GM12878 (cell line): ENCODE measurements at regions not wholly inside any gene's neighbourhood (a gene's known extent, or its start where the extent isn't known, plus 50 kb on each side); places are given as distances from the start of the nearest gene placed in this dataset.

Experiments
- ATAC-seq: fragments of 200-7000 bp; cut with Tn5 transposase; 3 replicates; pipeline ENCODE4 v1.9.1; 2020; ENCODE audit warnings: mild to moderate bottlenecking, moderate library complexity
- BruUV-seq: library from RNA; stranded (reverse); fragments of 400-500 nt; replicated peaks from 2 replicates; lab custom pipeline; 2021; lab: Mats Ljungman, UMichigan
- CTCF ChIA-PET: fragments of 300-600 bp; sonication (Branson Sonifier 250); formaldehyde crosslinking; extraction: SDS; loops from one replicate; lab custom pipeline; 2021; ENCODE audit warnings: inconsistent platforms; lab: Yijun Ruan, JAX
- POLR2A ChIA-PET: fragments of 350-600 bp; formaldehyde crosslinking; extraction: SDS; loops from one replicate; lab custom pipeline; 2021; ENCODE audit warnings: inconsistent platforms; lab: Charles Lee
- RAD21 ChIA-PET: fragments of 300-600 bp; sonication (Branson Sonifier 250); formaldehyde crosslinking; loops from one replicate; lab custom pipeline; 2023; ENCODE audit warnings: antibody characterized with exemption; ENCODE audit not compliant: unreplicated experiment; lab: Charles Lee
- SMC1A ChIA-PET: fragments of 300-600 bp; sonication (Branson Sonifier 250); formaldehyde crosslinking; loops from one replicate; lab custom pipeline; 2023; ENCODE audit not compliant: unreplicated experiment, uncharacterized antibody; lab: Charles Lee
- DNase-seq: peaks from one replicate; pipeline ENCODE4 v3.0.0-alpha.2; 2011; ENCODE audit warnings: low read depth, low spot score
- FAIRE-seq: peaks from 3 replicates; lab custom pipeline; 2011; peaks lifted over from hg19 to GRCh38; lab: Jason Lieb, UNC
- H2AFZ ChIP-seq: 2 replicates; pipeline ENCODE4 v1.6.0; 2011; ENCODE audit warnings: low read depth, low read length, control low read depth; ENCODE audit not compliant: control insufficient read depth
- H3K27ac ChIP-seq: 2 replicates; pipeline ENCODE4 v1.5.1; 2011; ENCODE audit warnings: control low read depth; ENCODE audit not compliant: control insufficient read depth, insufficient read depth
- H3K27me3 ChIP-seq, 2 experiments: replicated peaks in 1 of 2; 2 replicates each; pipeline versions ENCODE4 v1.6.0 to v1.6.1; 2011; ENCODE audit warnings: low read length in 1 of 2; ENCODE audit not compliant: control insufficient read depth in 2 of 2, insufficient read depth in 2 of 2
- H3K36me3 ChIP-seq, 2 experiments: 2 replicates each; pipeline ENCODE4 v1.5.1; 2011; ENCODE audit warnings: low read length in 1 of 2; ENCODE audit not compliant: control insufficient read depth in 2 of 2, insufficient read depth in 2 of 2
- H3K4me1 ChIP-seq: 2 replicates; pipeline ENCODE4 v1.6.1; 2011; ENCODE audit warnings: mild to moderate bottlenecking, low read length, moderate library complexity, mixed read lengths; ENCODE audit not compliant: control insufficient read depth, insufficient read depth
- H3K4me2 ChIP-seq: 2 replicates; pipeline ENCODE4 v1.6.0; 2011; ENCODE audit warnings: control low read depth; ENCODE audit not compliant: control insufficient read depth, insufficient read depth
- H3K4me3 ChIP-seq: fragments of 200-600 bp; sonication (generic); 2 replicates; pipeline ENCODE4 v1.5.1; 2016
- H3K79me2 ChIP-seq: 2 replicates; pipeline ENCODE4 v1.6.0; 2011; ENCODE audit warnings: low read length; ENCODE audit not compliant: control insufficient read depth, insufficient read depth
- H3K9ac ChIP-seq: 2 replicates; pipeline ENCODE4 v1.8.0; 2011; ENCODE audit warnings: low read length, control low read depth, mixed read lengths; ENCODE audit not compliant: control insufficient read depth, insufficient read depth
- H3K9me3 ChIP-seq: replicated peaks from 3 replicates; pipeline ENCODE4 v1.5.1; 2011; ENCODE audit warnings: mild to moderate bottlenecking, low read length; ENCODE audit not compliant: control insufficient read depth, insufficient read depth
- H4K20me1 ChIP-seq: 2 replicates; pipeline ENCODE4 v1.6.0; 2011; ENCODE audit not compliant: control insufficient read depth, insufficient read depth
- CBFB ChIP-seq: IDR thresholded peaks from 2 replicates; pipeline ENCODE4 v1.6.1; 2016; ENCODE audit warnings: antibody characterized with exemption, low read depth
- CHD1 ChIP-seq: IDR thresholded peaks from 2 replicates; pipeline ENCODE4 v1.6.1; 2012; ENCODE audit warnings: low read depth, low read length, improper control_type of control experiment
- EP300 ChIP-seq, 2 experiments: fragments of 150-350 bp in 1 of 2; IDR thresholded peaks; 2 replicates each; pipeline ENCODE4 v1.6.1; 2011 to 2012; ENCODE audit warnings: low read depth in 2 of 2, low read length in 2 of 2, borderline replicate concordance in 1 of 2, improper control_type of control experiment in 1 of 2, inconsistent platforms in 1 of 2; ENCODE audit not compliant: control insufficient read depth in 1 of 2
- ESRRA ChIP-seq: IDR thresholded peaks from 2 replicates; pipeline ENCODE4 v1.6.1; 2012; ENCODE audit warnings: mild to moderate bottlenecking, low read length, improper control_type of control experiment
- HDAC2 ChIP-seq: fragments of 200-600 bp; sonication (generic); IDR thresholded peaks from 2 replicates; pipeline ENCODE4 v1.6.1; 2017
- HDGF ChIP-seq: fragments of 450-650 bp; IDR thresholded peaks from 2 replicates; pipeline ENCODE4 v1.6.1; 2016; ENCODE audit warnings: antibody characterized with exemption
- MYC ChIP-seq: IDR thresholded peaks from 2 replicates; pipeline ENCODE4 v1.6.1; 2011; ENCODE audit warnings: mild to moderate bottlenecking, low read length, moderate library complexity, inconsistent platforms; ENCODE audit not compliant: insufficient read depth, insufficient replicate concordance, insufficient read length, severe bottlenecking
- RCOR1 ChIP-seq: conservative IDR thresholded peaks from 2 replicates; pipeline ENCODE4 v1.6.1; 2012; ENCODE audit warnings: low read depth, low read length, improper control_type of control experiment
- SMAD5 ChIP-seq: IDR thresholded peaks from 2 replicates; pipeline ENCODE4 v1.6.1; 2016; ENCODE audit warnings: antibody characterized with exemption, low read depth
- SPI1 ChIP-seq: IDR thresholded peaks from 2 replicates; pipeline ENCODE4 v1.6.1; 2011; ENCODE audit warnings: low read depth, mild to moderate bottlenecking, low read length, moderate library complexity, borderline replicate concordance; ENCODE audit not compliant: insufficient read depth
- STAT3 ChIP-seq: IDR thresholded peaks from 2 replicates; pipeline ENCODE4 v1.6.1; 2011; ENCODE audit warnings: low read depth, low read length, improper control_type of control experiment
- TCF12 ChIP-seq: IDR thresholded peaks from 2 replicates; pipeline ENCODE4 v1.6.1; 2011; ENCODE audit warnings: low read depth, mild to moderate bottlenecking, low read length
- ZNF207 ChIP-seq: fragments of 450-650 bp; IDR thresholded peaks from 2 replicates; pipeline ENCODE4 v1.6.1; 2014; ENCODE audit warnings: antibody characterized with exemption, mild to moderate bottlenecking, borderline replicate concordance
- ZNF274 ChIP-seq: IDR thresholded peaks from one replicate; pipeline ENCODE4 v1.8.0; 2011; ENCODE audit not compliant: insufficient read length, insufficient read depth
- WGBS: methylation state at CpG from one replicate; pipeline ENCODE4 v1.1.6; 2016; ENCODE audit warnings: low lambda C conversion rate; ENCODE audit not compliant: insufficient replicate concordance, insufficient coverage; ENCODE audit errors: missing lambda C conversion rate; 5-methylcytosine and 5-hydroxymethylcytosine counted together
- in situ Hi-C: fragments of 300-500 bp; cut with MboI; formaldehyde crosslinking; loops from 9 replicates; pipeline ENCODE4 v1.14.3; 2018; ENCODE audit warnings: mixed read lengths
- intact Hi-C: fragments of 100-400 bp; cut with micrococcal nuclease; formaldehyde crosslinking; loops from one replicate; pipeline ENCODE4 v1.14.2; 2022; ENCODE audit not compliant: unreplicated experiment
- TF ChIP-seq, protein P1 (sequence below): fragments of 450-650 bp; formaldehyde crosslinking; IDR thresholded peaks from 2 replicates; pipeline ENCODE4 v1.4.0; 2020; ENCODE audit warnings: mild to moderate bottlenecking, moderate library complexity

DNA sequence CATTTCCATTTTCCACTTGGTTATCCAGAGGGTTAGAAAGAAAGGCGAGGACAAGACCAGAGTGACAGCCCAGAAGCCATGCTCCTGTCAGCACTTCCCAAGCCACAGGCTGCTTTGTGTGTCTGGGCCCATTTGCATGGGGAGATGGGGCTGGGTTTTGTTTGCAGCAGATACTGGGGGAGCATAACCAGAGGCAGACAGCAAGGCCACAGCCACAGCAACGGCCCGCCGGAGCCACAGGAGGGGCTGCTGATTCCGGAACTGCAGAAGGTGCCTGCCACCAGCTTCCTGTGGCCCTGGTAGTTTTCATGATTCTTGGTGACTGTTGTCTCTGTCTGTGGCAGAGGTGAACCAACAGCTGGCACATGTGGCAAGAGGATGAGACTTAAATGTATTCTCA, 106.6 kb downstream of the DLL1 start:
- BruUV-seq = no TSS peak
- no peak for TF ChIP-seq MYC
- no peak for TF ChIP-seq CHD1
- TF ChIP-seq SPI1 = no peak
- TF ChIP-seq HDGF = no peak
- no peak for TF ChIP-seq ESRRA
- no peak for TF ChIP-seq CBFB
- no peak for TF ChIP-seq TCF12
- no peak for TF ChIP-seq EP300 (IDR thresholded peaks at IDR 0.05; ENCODE audit: borderline replicate concordance in 1 of 2, control insufficient read depth in 1 of 2, low read depth in 2 of 2, low read length in 2 of 2)
- TF ChIP-seq RCOR1 = no peak
- no peak for TF ChIP-seq SMAD5
- TF ChIP-seq HDAC2 = no peak
- no peak for TF ChIP-seq ZNF274
- no peak for TF ChIP-seq STAT3
- TF ChIP-seq, protein P1, sequence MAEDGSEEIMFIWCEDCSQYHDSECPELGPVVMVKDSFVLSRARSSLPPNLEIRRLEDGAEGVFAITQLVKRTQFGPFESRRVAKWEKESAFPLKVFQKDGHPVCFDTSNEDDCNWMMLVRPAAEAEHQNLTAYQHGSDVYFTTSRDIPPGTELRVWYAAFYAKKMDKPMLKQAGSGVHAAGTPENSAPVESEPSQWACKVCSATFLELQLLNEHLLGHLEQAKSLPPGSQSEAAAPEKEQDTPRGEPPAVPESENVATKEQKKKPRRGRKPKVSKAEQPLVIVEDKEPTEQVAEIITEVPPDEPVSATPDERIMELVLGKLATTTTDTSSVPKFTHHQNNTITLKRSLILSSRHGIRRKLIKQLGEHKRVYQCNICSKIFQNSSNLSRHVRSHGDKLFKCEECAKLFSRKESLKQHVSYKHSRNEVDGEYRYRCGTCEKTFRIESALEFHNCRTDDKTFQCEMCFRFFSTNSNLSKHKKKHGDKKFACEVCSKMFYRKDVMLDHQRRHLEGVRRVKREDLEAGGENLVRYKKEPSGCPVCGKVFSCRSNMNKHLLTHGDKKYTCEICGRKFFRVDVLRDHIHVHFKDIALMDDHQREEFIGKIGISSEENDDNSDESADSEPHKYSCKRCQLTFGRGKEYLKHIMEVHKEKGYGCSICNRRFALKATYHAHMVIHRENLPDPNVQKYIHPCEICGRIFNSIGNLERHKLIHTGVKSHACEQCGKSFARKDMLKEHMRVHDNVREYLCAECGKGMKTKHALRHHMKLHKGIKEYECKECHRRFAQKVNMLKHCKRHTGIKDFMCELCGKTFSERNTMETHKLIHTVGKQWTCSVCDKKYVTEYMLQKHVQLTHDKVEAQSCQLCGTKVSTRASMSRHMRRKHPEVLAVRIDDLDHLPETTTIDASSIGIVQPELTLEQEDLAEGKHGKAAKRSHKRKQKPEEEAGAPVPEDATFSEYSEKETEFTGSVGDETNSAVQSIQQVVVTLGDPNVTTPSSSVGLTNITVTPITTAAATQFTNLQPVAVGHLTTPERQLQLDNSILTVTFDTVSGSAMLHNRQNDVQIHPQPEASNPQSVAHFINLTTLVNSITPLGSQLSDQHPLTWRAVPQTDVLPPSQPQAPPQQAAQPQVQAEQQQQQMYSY = no peak
- TF ChIP-seq ZNF207 = no peak
- ChIA-PET CTCF (no interaction called here), POLR2A (no interaction called here), RAD21 (no interaction called here), SMC1A (no interaction called here)
- in situ Hi-C loops = no loop called here
- no peak overlapping the region for H3K27ac ChIP-seq
- ATAC-seq (no peak), DNase-seq (no peak), FAIRE-seq (no peak)
- no peak overlapping the region for H3K4me2 ChIP-seq
- H3K27me3 ChIP-seq = no peaks in the 10 kb centered on the region
- H2AFZ ChIP-seq = no peak overlapping the region
- H3K79me2 ChIP-seq = no peaks in the 10 kb centered on the region
- no peaks in the 10 kb centered on the region for H3K4me1 ChIP-seq
- H3K9me3 ChIP-seq = no peaks in the 10 kb centered on the region; the same call in 2 of the 3 replicates
- no peak overlapping the region for H3K4me3 ChIP-seq
- no peaks in the 10 kb centered on the region for H3K36me3 ChIP-seq
- WGBS = 16% methylated on average over 5 of the region's 5 CpGs
- intact Hi-C loops = no loop called here
- no peaks in the 10 kb centered on the region for H4K20me1 ChIP-seq
- no peak overlapping the region for H3K9ac ChIP-seq
